NCI-H69 (cell line): ENCODE measurements at regions not wholly inside any gene's neighbourhood (a gene's known extent, or its start where the extent isn't known, plus 50 kb on each side); places are given as distances from the start of the nearest gene placed in this dataset.

Experiments used
- DNase-seq: peaks from one replicate; lab custom pipeline; 2025; lab: John Stamatoyannopoulos, UW

- DNase-seq = no peak
Observed at GRCh38 chr5:39742916-39743315, 318.1 kb upstream of the DAB2 start.

DNA sequence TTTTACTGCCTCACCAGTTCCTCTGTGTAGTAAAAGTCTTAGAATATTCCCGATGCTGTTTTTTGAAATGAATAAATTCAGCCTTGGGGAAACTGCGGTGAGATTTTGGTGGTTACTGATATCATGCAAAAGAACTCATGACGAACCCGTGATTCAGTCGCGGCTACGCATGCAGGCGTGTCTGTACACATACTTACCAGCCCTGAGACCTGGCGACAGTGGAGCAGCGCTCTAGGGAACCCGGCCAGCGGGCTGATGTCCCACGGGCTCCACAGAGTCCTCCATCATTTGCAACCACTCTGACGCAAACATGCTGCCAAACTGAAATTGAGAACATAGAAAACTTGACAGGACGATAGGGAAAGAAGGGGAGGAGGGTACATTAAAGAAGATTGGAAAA lies 315.6 kb upstream of the DAB2 start:
- DNase-seq = no peak

- no peak for DNase-seq
Observed at GRCh38 chr5:39732166-39732565, 307.4 kb upstream of the DAB2 start.

- no peak for DNase-seq
Observed at GRCh38 chr5:39730699-39731098, 305.9 kb upstream of the DAB2 start.

- no peak for DNase-seq
Observed at GRCh38 chr5:39730006-39730405, 305.2 kb upstream of the DAB2 start.

DNA sequence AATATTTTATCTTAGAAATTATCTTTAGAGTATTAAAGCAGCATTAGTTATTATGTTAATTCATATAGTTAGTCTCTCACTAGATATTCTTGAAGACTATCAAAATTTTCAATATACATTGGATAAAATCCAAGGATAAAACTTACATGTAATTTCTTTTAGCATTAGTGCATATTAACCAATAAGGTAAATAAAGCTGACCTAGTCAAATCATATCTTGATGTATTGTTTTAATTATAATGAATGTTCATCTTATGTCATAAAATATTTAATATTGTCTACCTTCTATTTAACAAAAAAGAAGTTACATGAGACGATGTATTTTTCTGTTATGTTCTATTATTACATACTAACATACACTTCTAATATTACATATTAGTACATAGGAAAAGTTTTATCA lies 301.7 kb upstream of the DAB2 start:
- DNase-seq = no peak

GRCh38 chr5:39721394-39721793 lies 296.6 kb upstream of the DAB2 start:
- DNase-seq = no peak

GRCh38 chr5:39720136-39720535 lies 295.4 kb upstream of the DAB2 start:
- DNase-seq = no peak

DNA sequence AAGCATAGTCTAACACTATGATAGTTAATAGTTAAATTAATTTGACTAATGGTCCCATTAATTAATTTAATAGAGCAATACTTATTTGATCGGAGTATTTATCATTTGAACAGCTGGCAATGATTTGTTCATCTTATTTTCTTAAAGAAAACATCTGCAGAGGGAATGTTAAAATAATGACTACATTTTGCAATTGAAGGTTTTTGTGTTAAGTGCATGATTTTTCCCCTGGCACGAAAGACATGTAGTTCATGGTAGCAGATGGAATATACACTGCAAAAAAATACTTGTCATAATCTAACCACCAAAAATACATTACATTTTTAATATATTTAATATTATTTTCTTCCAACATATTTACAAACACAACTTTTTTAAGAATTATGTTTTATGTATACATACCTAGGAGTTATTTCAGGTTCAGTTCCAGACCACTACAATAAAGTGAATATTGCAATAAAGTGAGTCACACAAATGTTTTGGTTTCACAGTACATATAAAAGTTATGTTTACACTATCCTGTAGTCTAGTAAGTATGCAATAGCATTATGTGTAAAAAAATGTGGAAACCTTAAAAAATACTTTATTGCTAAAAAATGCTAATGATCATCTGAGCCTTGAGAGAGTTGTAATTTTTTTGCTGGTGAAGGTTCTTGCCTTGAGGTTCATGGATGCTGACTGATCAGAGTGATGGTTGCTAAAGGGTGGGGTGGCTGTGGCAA lies 292.6 kb upstream of the DAB2 start:
- DNase-seq = no peak

GRCh38 chr5:39716532-39717028 lies 291.8 kb upstream of the DAB2 start:
- DNase-seq = peak; percentile 34

- peak; percentile 27 for DNase-seq
Observed at GRCh38 chr5:39714036-39714698, 289.4 kb upstream of the DAB2 start.

DNA sequence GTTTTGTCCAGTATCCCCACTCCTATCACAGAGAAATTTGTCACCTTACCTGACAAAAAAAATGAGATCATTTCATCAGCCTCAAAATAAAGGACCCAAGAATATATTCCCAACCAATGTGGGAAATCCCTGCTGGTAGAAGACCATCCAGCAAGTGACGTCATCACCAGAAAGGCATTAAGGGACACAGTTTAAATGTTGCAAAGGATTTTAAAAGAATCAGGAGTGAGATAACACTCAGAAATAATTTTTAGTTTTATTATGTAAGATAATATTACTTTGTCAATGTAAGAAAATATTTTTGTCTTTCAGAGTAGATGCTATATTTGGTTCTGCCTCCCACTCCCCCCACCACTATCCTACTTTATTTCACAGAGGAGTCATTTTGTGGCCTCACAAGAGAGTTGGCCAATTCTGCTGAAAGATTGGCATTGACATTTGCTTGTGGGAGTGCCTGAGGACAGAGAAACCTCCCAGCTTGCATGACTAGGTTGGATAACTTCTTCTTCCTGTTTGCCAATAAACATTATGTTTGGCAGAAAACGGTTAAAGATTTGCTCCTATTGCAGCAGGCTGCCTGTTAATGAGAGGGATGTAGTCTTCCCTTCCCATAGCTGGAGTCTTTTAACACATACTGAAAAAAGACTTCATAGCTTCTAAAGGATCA lies 288.6 kb upstream of the DAB2 start:
- no peak for DNase-seq

DNA sequence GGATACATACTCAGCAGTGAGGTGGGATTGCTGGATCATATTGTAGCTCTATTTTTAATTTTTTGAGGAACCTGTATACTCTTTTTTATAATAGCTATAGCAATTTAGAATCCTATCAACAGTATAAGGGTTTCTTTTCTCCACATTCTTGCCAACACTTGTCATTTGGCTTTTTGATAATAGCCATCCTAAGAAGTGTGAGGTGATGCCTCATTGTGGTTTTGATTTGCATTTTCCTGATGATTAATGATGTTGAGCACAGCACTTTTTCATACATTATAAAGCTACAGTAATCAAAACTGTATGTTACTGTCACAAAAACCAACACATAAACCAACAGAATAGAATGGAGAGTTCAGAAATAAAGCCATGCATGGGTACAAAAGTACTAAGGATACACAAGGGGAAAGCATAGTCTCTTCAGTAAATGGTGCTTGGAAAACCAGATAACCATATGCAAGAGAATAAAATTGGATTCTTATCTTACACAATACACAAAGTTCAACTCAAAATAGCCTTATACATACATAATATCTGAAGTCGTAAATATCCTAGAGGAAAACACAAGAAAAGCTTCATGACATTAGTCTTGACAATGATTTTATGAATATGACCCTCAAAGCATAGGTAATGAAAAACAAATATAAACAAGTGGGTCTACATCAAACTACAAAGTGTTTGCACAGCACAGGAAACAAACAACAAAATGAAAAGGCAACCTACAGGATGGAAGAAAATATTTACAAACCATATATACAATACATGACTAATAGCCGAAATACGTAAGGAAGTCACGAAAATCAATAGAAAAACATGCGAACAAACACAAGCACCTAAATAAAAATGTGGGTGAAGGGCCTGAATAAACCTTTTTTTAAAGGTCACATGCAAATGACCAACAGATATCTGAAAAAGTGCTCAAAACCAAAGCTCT lies 287.8 kb upstream of the DAB2 start:
- DNase-seq = no peak

- DNase-seq = no peak
Observed at GRCh38 chr5:39711821-39712220, 287.0 kb upstream of the DAB2 start.

DNA sequence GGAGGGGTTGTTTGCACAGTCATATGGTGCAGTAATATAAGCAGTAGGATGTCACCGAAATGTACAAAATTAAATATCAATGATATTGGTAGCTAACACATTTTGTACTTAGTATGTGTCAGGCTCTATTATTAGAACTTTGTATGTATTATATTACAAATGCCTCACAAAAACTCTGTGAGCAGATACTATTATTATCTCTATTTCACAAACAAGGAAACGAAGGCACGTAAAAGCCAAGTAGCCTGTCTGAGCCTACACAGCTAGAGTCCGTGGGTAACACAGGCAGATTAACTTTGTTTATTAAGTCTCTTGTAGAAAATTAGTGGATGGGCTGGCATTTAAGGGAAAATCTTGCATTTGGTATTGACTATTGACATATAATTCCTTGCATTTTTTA lies 284.3 kb upstream of the DAB2 start:
- no peak for DNase-seq

- no peak for DNase-seq
Observed at GRCh38 chr5:39702928-39703327, 278.1 kb upstream of the DAB2 start.

GRCh38 chr5:39700523-39700922 lies 275.7 kb upstream of the DAB2 start:
- DNase-seq = no peak

DNA sequence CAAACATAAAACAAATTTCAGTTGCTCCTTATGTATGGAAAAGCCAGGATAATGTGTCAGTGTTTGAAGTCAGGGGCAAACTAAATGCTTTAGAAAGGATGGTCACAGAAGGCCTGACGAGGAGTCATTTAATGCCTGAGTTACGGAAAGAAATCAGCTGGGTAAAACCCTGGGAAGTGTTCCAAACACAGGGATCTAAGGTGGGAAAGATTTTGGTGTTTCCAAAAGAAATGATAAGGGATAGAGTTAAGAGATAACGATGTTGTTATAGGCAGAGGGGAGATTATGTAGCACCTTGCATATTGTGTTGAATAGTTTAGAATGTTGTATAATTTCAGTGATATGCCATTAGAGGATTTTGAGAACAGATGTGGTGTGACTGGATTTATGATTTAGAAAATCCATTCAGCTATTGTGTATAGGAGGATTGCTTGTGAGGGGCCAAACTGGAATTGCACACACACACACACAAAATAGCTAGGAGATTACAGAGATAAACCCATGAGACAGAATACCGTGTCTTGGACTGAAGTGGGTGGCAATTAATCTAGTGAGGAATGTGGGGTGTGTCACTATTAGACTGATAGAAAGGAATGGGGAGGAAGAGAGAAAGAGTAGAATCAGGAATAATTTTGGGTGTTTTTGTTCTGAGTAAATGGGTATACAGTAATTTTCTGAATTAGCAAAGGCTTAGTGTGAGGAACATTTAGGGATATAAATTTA lies 274.2 kb upstream of the DAB2 start:
- no peak for DNase-seq

- no peak for DNase-seq
Observed at GRCh38 chr5:39697881-39698280, 273.1 kb upstream of the DAB2 start.

DNA sequence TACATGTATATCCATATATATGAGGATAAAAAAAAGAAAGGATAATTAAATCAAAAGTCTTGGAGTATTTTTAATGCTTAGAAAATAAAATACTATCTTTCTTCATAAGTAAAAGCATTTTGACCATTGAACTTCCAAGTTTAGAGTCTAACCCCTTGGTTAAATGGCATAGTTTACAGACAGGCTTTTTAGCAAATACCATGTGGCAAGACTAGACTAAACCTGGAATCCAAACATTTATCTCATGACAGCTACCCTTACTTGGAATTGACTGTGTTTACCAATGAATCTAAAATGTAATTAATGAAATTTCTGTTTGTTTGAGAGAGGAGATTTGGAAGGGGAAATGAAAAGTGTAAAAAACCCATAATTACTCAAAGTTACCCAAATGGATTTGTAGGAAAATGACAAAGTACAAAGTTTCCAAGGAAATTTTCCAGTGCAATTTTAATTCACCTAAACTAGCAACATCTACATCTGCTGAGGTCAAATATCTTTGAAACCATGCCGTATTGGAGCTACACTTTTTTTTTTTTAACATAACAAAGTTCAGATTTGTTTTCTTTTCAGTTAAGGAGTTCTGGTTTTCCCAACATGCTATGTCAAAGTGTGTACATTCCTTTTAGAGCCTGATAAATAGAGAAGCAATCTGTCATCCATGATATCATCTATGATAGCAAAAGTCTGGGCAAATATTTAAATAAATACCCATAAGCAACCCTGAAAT lies 272.1 kb upstream of the DAB2 start:
- DNase-seq = no peak

- DNase-seq = no peak
Observed at GRCh38 chr5:39691993-39692392, 267.2 kb upstream of the DAB2 start.
